NT2/D1 (cell line): ENCODE measurements at regions not wholly inside any gene's neighbourhood (a gene's known extent, or its start where the extent isn't known, plus 50 kb on each side); places are given as distances from the start of the nearest gene placed in this dataset.

ENCODE experiments used
- SUZ12 ChIP-seq: IDR thresholded peaks from 2 replicates; pipeline ENCODE4 v1.6.1; 2011; ENCODE audit not compliant: insufficient read length, insufficient read depth; ENCODE audit errors: extremely low read depth
- YY1 ChIP-seq: IDR thresholded peaks from 2 replicates; pipeline ENCODE4 v1.6.1; 2011; ENCODE audit not compliant: insufficient read length, insufficient read depth

- TF ChIP-seq YY1 (no peak), SUZ12 (no peak)
These were observed 90.8 kb upstream of the TMTC2 start for GRCh38 chr12:82595941-82596340.
